HFF-Myc (cell line): ENCODE measurements at regions not wholly inside any gene's neighbourhood (a gene's known extent, or its start where the extent isn't known, plus 50 kb on each side); places are given as distances from the start of the nearest gene placed in this dataset.

Experiments
- DNase-seq: peaks from one replicate; pipeline ENCODE4 v3.0.0-alpha.2; 2011; ENCODE audit warnings: low read depth; ENCODE audit errors: extremely low read depth
- H3K4me3 ChIP-seq: replicated peaks from 2 replicates; pipeline ENCODE4 v1.5.1; 2011; ENCODE audit warnings: low read depth, mild to moderate bottlenecking, control low read depth, low read length
- TF ChIP-seq, protein P1 (sequence below): IDR thresholded peaks from 2 replicates; pipeline ENCODE4 v1.5.1; 2012; ENCODE audit warnings: mild to moderate bottlenecking, low read depth, low read length, control low read depth; ENCODE audit errors: missing control alignments

DNA sequence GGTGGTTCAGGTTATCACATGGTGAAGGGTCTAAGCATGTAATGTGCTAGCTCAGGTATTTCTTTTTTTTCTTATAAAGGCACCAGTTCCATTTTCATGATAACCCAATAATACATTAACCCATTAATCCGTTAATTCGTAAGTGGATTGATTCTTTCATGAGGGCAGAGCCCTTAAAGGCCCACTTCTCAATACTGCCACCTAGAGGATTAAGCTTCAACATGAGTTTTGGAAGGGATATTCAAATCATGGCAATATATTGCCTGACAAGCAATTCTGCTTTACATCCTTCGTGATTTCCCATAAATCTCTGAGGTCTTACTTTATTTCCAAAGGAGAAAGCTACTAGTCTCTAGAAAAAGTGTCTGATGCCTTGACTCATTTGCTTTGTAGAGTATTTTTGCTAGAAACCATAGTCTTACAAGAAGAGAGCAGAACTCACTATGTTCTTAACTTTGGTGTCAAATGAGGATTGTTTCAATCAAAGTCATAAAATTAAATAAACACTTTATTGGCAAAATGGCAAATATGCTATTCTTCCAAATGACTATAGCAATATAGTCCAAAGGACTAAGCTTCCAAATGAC is 271.3 kb downstream of the KCNS3 start:
- no peak overlapping the region for H3K4me3 ChIP-seq
- DNase-seq = no peak
- TF ChIP-seq, protein P1, sequence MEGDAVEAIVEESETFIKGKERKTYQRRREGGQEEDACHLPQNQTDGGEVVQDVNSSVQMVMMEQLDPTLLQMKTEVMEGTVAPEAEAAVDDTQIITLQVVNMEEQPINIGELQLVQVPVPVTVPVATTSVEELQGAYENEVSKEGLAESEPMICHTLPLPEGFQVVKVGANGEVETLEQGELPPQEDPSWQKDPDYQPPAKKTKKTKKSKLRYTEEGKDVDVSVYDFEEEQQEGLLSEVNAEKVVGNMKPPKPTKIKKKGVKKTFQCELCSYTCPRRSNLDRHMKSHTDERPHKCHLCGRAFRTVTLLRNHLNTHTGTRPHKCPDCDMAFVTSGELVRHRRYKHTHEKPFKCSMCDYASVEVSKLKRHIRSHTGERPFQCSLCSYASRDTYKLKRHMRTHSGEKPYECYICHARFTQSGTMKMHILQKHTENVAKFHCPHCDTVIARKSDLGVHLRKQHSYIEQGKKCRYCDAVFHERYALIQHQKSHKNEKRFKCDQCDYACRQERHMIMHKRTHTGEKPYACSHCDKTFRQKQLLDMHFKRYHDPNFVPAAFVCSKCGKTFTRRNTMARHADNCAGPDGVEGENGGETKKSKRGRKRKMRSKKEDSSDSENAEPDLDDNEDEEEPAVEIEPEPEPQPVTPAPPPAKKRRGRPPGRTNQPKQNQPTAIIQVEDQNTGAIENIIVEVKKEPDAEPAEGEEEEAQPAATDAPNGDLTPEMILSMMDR = peak; percentile 73

DNA sequence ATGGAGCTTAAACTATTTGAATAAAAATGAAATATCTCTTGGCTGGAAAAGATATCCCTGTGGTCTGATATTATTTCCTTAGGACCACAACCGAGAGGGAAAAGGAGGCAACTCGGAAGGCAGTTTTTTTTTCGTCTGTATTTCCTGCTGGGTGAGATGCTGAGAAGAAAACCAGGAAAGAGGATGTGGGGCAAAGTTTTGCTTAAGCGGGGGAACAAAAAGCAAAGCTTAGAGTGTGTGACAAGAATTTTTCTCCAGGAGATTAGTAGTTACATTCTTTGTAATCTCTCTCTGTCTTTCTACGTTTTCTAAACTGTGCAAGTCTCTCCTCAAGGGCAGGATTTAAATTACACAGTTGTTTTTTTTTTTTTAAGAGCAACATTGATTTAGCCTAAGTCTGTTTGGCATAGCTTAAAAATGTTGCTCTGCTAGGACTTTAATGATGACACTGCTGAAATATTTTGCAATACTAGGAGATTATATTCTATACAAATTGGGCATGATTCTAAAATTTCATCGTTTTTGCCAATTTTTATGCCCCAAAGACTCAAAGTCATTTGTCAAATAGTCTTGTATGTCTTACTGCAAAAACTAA is 258.5 kb downstream of the KCNS3 start:
- H3K4me3 ChIP-seq = no peak overlapping the region
- no peak for DNase-seq
- TF ChIP-seq, protein P1 = no peak

DNA sequence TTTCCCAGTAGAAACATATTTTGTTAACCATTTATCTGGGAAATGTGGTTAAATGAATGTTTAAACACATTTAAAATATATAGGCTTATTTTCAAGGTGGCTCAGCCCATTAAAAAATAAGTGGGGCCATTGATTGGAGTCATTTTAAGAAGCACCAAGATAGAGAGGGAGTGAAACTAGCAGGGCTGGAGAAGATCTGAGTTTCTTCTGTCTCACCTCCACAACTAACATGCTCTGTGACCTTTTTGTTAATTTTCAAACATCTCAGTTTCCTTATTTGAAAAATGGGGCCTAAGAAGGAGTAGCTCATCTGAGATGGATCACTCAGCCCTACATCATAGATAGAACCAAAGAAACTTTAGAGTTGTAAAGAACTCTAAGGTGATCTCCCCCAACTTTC is 254.8 kb downstream of the KCNS3 start:
- no peak overlapping the region for H3K4me3 ChIP-seq
- DNase-seq = no peak
- TF ChIP-seq, protein P1 = no peak

DNA sequence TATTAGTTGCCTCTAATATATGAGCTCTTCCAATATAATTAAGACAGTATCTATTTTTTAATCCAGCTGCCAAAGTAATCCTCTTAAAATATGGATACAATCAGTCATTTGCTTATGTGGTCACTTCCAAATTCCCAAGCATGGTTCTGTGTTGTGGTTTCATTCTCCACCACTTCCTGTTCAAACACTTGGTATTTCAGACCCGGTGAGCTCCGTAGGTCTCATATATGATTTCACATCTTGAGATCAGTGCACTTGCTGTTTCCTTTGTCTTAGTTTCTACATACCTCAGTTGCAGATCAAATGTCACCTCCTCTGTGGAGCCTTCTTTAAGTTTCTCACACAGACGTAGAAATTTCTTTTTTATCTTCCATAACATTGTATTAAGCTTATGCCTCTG is 254.2 kb downstream of the KCNS3 start:
- peak; percentile 21 for DNase-seq
- no peak overlapping the region for H3K4me3 ChIP-seq
- TF ChIP-seq, protein P1 = no peak

DNA sequence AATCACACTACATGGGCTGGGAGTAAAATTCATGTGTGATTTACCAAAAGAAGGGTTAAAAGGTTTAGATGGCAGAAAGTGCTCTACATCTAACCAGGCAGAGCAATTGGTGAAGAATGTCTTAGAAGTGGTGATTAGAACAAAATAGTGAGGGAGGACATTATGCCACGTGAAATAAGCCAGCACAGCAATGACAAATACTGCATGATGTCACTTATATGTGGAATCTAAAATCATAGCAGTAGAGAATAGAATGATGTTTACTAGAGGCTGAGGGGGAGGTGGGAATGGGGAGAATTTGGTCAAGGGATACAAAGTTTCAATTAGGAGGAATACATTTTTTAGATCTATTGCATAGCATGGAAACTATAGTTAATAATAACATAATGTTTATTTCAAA is 253.3 kb downstream of the KCNS3 start:
- H3K4me3 ChIP-seq = no peak overlapping the region
- no peak for DNase-seq
- TF ChIP-seq, protein P1 = no peak

DNA sequence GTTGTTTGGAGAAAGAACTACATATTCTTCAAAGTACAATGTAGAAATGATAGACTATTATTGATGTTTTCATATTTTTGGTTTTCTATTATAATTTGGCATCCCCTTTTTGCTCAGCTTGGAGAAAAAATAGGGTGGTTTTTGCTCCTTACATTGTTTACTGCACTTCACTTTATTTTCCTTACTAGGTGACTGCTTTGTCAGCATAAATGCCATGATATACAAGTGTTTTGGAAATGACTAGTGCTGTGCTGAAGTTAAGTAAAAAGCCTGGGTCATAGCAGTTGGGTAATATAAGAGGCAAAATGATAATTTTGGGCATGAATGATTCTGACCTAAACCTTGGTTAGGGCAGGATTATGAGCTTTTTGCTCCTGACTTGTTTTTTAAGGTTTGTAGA is 250.9 kb downstream of the KCNS3 start:
- H3K4me3 ChIP-seq = no peak overlapping the region
- DNase-seq = no peak
- TF ChIP-seq, protein P1 = no peak

DNA sequence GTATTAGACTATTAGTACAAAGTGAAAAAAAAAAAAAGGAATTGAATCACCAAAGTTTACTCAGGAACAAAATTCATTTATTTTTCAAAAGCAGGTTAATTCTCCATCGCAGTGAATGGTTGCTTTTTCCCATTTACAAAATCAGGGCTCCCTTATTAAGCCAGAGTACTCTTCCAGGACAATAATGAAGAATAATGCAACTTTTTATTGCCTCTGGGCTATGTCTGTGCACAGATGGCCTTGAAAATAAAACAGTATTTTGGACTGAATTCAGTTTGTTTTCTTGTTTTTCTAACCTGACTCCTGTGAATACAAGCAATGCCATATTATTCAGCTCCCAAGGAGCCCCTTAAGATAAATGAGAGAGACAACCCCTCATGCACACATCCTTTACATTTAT is 246.8 kb downstream of the KCNS3 start:
- TF ChIP-seq, protein P1 = no peak
- no peak overlapping the region for H3K4me3 ChIP-seq
- DNase-seq = no peak
